ENCODE measurements at regions not wholly inside any gene's neighbourhood (a gene's known extent, or its start where the extent isn't known, plus 50 kb on each side); places are given as distances from the start of the nearest gene placed in this dataset.

- ATAC-seq (no peak), DNase-seq (no peak)
- Mint-ChIP-seq H3K4me1 (ENCODE audit: low read depth) (no peaks in the 10 kb centered on the region), H3K27me3 (no peaks in the 10 kb centered on the region), H3K36me3 (ENCODE audit: low read depth) (no peaks in the 10 kb centered on the region), H3K27ac (no peak overlapping the region), H3K9me3 (no peaks in the 10 kb centered on the region), H3K4me3 (no peak overlapping the region)
- POLR2A ChIA-PET = no interaction called here
- CTCF ChIA-PET = interaction anchor here (0.6 kb wide), 1 partner anchor 1132 kb away, joined by 3 read pairs; no protein-coding TSS in a partner anchor
- no peak for TF ChIP-seq CTCF (IDR thresholded peaks at IDR 0.05)
- intact Hi-C loops (cut with micrococcal nuclease) = no loop called here
Observed at GRCh38 chr16:54402270-54402669, 115.7 kb upstream of the IRX3 start.

DNA sequence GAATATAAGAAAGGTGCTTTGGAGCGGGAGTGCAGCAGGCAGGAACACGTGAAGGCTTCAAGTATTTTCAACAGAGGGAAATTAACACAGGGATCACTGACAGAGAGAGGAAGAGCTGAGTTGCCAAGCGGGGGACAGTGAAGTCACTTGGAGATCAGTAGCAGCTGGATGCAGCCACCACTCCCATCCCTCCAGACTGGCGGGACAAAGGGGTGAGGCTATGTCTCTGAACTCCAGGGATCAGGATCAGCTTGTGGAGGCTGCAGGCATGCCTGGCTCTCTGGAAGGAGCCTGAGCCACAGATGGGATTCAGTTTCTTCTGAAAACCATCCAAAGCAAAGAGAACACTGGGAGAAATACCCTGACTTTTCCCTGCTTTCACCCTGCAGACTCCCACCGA is 113.7 kb upstream of the IRX3 start:
- POLR2A ChIA-PET = no interaction called here
- intact Hi-C loops (cut with micrococcal nuclease) = no loop called here
- CTCF ChIA-PET = no interaction called here

GRCh38 chr16:54398986-54399385 is 112.4 kb upstream of the IRX3 start:
- H3K4me3 Mint-ChIP-seq = no peak overlapping the region
- TF ChIP-seq CTCF (IDR thresholded peaks at IDR 0.05) = no peak
- CTCF ChIA-PET = no interaction called here
- H3K27ac Mint-ChIP-seq = no peak overlapping the region
- no peaks in the 10 kb centered on the region for H3K36me3 Mint-ChIP-seq (ENCODE audit: low read depth)
- no peaks in the 10 kb centered on the region for H3K9me3 Mint-ChIP-seq
- DNase-seq (no peak), ATAC-seq (no peak)
- POLR2A ChIA-PET = no interaction called here
- H3K27me3 Mint-ChIP-seq = peaks cover 2% of the 10 kb centered on the region
- intact Hi-C loops (cut with micrococcal nuclease) = no loop called here
- H3K4me1 Mint-ChIP-seq (ENCODE audit: low read depth) = no peaks in the 10 kb centered on the region

More for the DNA sequence above, 113.7 kb upstream of the IRX3 start:
- ATAC-seq = no peak
- Mint-ChIP-seq H3K4me1 (ENCODE audit: low read depth) (no peaks in the 10 kb centered on the region), H3K4me3 (no peak overlapping the region), H3K27ac (no peak overlapping the region), H3K27me3 (no peaks in the 10 kb centered on the region), H3K36me3 (ENCODE audit: low read depth) (no peaks in the 10 kb centered on the region), H3K9me3 (no peaks in the 10 kb centered on the region)
- TF ChIP-seq CTCF (IDR thresholded peaks at IDR 0.05) = no peak
- DNase-seq = no peak

GRCh38 chr16:54397838-54398237 is 111.3 kb upstream of the IRX3 start:
- H3K27me3 Mint-ChIP-seq = peaks cover 3% of the 10 kb centered on the region
- TF ChIP-seq CTCF (IDR thresholded peaks at IDR 0.05) = no peak
- H3K36me3 Mint-ChIP-seq (ENCODE audit: low read depth) = no peaks in the 10 kb centered on the region
- intact Hi-C loops (cut with micrococcal nuclease) = no loop called here
- no peak for ATAC-seq
- ChIA-PET CTCF (no interaction called here), POLR2A (no interaction called here)
- H3K27ac Mint-ChIP-seq = no peak overlapping the region
- no peaks in the 10 kb centered on the region for H3K4me1 Mint-ChIP-seq (ENCODE audit: low read depth)
- DNase-seq = no peak
- H3K4me3 Mint-ChIP-seq = no peak overlapping the region
- H3K9me3 Mint-ChIP-seq = no peaks in the 10 kb centered on the region

DNA sequence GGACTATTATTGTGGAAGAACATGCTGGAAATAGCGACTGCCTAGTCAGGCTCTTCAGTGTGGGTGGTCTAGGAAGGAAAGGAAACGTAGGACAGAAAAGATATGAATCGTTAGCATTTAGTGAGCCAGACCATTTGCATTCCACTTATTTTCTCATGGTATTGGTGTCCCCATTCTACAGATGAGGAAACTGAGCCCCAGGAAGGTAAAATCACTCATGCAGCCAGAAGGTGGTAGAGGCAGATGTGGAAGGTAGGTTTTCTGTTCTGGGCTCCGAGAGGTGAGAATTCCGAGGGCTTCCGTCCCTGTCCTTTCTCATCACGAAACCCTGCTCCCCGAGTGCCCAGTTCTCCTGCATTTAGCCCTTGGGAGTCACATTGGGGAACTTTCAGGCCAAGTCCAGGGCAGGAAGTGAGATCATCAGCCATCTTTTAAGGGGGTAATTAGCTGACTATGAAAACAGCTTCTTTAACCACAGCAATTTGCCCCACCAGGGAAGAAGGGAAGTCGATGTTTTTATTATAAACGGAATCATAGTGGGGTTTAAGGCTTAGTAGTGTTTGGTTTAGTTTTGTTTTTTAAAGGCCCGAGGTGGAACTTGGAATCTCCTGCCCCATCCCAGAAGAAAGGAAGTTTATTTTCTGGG is 110.7 kb upstream of the IRX3 start:
- H3K36me3 Mint-ChIP-seq (ENCODE audit: low read depth) = no peaks in the 10 kb centered on the region
- no peak overlapping the region for H3K27ac Mint-ChIP-seq
- intact Hi-C loops (cut with micrococcal nuclease) = no loop called here
- no peak for ATAC-seq
- no peak overlapping the region for H3K4me3 Mint-ChIP-seq
- H3K9me3 Mint-ChIP-seq = no peaks in the 10 kb centered on the region
- H3K4me1 Mint-ChIP-seq (ENCODE audit: low read depth) = no peaks in the 10 kb centered on the region
- peaks cover 3% of the 10 kb centered on the region for H3K27me3 Mint-ChIP-seq
- no peak for DNase-seq
- CTCF ChIA-PET = no interaction called here
- no peak for TF ChIP-seq CTCF (IDR thresholded peaks at IDR 0.05)
- POLR2A ChIA-PET = no interaction called here
